IPS-NIHi7 (cell line): ENCODE measurements at regions not wholly inside any gene's neighbourhood (a gene's known extent, or its start where the extent isn't known, plus 50 kb on each side); places are given as distances from the start of the nearest gene placed in this dataset.

Source experiments
- DNase-seq: peaks from one replicate; pipeline ENCODE4 v3.0.0; 2012; ENCODE audit warnings: mixed read lengths; ENCODE audit errors: extremely low spot score

GRCh38 chr15:94749811-94750617 is 518.7 kb downstream of the MCTP2 start:
- no peak for DNase-seq

- no peak for DNase-seq
Observed at GRCh38 chr15:94760348-94760747, 529.0 kb downstream of the MCTP2 start.

GRCh38 chr15:94761574-94761973 is 530.2 kb downstream of the MCTP2 start:
- no peak for DNase-seq

GRCh38 chr15:94769089-94769488 is 537.7 kb downstream of the MCTP2 start:
- no peak for DNase-seq

- DNase-seq = no peak
Observed at GRCh38 chr15:94770199-94770598, 538.8 kb downstream of the MCTP2 start.

GRCh38 chr15:94777037-94777436 is 545.7 kb downstream of the MCTP2 start:
- no peak for DNase-seq

GRCh38 chr15:94778840-94779239 is 547.5 kb downstream of the MCTP2 start:
- no peak for DNase-seq

- no peak for DNase-seq
Observed at GRCh38 chr15:94780166-94780565, 548.8 kb downstream of the MCTP2 start.

- no peak for DNase-seq
Observed at GRCh38 chr15:94785091-94785490, 553.7 kb downstream of the MCTP2 start.

GRCh38 chr15:94791008-94791407 is 559.6 kb downstream of the MCTP2 start:
- DNase-seq = no peak

GRCh38 chr15:94791510-94791909 is 560.1 kb downstream of the MCTP2 start:
- no peak for DNase-seq

GRCh38 chr15:94792196-94792595 is 560.8 kb downstream of the MCTP2 start:
- DNase-seq = no peak

- no peak for DNase-seq
Observed at GRCh38 chr15:94793207-94793606, 561.8 kb downstream of the MCTP2 start.

GRCh38 chr15:94793641-94794040 is 562.3 kb downstream of the MCTP2 start:
- no peak for DNase-seq

GRCh38 chr15:94804613-94805012 is 573.3 kb downstream of the MCTP2 start:
- no peak for DNase-seq

- no peak for DNase-seq
Observed at GRCh38 chr15:94815110-94815731, 583.9 kb downstream of the MCTP2 start.

GRCh38 chr15:94815914-94816313 is 584.6 kb downstream of the MCTP2 start:
- DNase-seq = no peak

- no peak for DNase-seq
Observed at GRCh38 chr15:94829887-94830884, 598.8 kb downstream of the MCTP2 start.

GRCh38 chr15:94834000-94834399 is 602.6 kb downstream of the MCTP2 start:
- DNase-seq = no peak

- DNase-seq = no peak
Observed at GRCh38 chr15:94834494-94834893, 603.1 kb downstream of the MCTP2 start.

GRCh38 chr15:94838281-94838680 is 606.9 kb downstream of the MCTP2 start:
- DNase-seq = no peak
